ENCODE measurements at regions not wholly inside any gene's neighbourhood (a gene's known extent, or its start where the extent isn't known, plus 50 kb on each side); places are given as distances from the start of the nearest gene placed in this dataset.
"Not testable (repeated sequence)": the region's sequence is repeated elsewhere in the genome, so short reads cannot be mapped to it uniquely, and the experiment has no call there.

DNA sequence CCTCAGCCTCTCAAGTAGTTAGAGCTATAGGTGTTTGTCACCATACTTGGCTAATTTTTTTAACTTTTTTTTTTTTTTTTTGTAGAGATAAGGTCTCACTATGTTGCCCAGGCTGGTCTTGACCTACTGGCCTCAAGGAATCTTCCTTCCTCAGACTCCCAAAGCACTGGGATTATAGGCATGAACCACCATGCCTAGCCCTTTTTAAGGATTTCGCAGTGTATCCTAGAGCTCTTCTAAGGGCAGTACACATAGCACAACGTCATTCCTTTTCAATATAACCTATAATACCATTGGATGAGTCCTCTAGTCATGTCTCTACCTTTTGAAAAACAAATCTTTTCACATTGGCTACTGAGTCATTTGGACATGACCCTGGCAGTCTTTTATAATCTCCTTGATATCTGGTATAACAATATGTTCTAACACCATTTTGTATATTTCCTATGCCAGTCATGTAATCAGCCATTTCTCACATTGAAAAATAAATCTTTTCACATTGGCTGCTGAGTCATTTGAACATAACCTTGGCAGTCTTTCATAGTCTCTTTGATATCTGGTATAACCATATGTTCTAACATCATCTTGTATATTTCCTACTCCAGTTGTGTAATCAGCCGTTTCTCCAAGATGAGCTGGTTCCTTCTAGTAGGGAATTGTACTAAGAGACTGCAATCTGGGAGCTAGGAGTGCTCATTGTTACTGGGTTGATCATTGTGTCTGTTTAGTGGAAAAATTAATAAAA is 944.7 kb downstream of the MCTP2 start:
- no peak for DNase-seq
- no peak for ATAC-seq

DNA sequence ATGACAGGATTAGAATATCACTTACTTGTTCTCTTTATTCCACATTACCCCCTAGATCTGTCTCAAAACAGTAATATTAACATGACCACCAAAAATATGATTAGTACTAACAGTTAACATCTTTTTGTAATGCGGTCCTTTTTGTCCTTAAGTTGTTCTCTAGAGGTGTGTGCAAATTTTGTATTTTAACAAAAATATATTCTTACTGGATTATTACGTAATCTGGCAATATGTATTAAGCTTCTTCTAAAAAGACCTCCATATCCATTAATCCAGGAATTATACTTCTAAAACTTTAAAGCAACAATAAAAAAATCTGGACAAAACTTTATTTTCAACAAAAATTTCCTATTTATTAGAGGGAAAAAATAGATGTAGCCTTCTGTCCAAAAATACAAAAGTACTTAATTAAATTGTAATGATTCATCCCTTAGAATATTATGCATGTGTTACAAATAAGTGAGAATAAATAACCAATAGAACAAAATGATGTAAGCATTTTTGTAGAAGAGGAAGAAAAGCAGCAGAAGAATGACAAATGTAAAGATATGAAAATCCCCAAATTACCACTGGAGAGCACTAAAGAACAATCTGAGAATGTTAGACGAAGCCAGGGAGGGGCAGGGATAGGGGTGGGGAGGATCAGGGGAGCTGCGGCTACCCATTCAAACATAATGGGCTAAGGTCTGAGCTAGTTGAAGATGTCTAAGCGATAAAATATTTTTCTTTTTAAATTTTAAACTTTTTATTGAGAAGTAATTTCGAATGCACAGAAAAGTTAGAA is 945.6 kb downstream of the MCTP2 start:
- ATAC-seq (no peak), DNase-seq (no peak)

DNA sequence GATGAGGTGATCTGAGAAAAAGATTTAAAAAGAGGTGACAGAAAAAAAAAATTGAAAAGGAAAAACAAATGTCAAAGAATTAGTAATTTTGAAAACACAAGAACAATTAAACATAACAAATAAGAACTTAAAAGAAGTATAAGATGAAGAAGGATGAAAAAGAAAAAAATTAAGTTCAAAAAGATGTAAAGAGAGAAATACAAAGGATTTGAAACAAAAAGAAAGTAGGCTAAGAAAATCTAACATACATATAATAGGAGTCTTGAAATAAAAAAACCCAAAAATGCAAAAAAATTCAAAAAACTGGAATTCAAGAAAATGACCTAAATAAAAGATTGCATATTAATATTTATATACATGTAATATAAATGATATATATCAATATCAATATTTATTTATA is 949.2 kb downstream of the MCTP2 start:
- no peak for DNase-seq
- no peak for ATAC-seq

DNA sequence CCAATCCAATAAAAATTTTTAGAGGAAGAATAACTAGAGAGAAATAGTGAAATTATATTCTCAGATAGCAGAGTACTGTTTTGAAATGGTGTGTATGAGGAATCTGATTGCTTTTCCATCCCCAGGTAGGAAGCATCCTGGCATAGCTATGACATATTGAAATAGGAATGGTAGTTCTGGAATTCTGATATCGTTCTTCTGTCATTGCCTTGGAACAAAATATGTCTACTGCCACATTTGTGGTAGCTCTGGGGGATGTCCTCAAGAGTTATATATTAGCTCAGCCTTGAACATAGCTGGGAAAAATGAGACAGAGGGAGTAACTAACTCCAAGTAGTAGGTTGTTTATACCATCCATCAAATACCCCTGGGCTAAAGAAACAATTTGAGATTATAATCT is 950.7 kb downstream of the MCTP2 start:
- no peak for DNase-seq
- ATAC-seq, result no peak

DNA sequence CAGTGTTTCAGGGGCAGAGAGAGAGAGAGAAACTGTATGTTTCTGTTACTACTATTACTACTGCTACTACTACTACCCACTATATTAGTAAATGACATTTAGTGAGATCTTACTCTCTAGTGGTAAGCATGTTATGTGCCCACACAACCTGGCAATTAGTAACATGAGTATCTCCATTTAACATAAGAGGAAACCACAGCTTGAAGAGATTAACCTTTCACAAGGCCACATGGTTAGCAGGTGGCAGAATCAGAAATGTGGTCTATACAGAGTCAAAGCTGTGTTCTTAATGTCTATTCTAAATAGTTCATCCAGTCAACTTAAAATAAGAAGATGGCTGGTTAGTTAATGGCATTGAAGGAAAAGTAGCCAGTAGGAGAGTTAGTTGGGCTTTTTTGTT is 961.6 kb downstream of the MCTP2 start:
- DNase-seq, result no peak
- ATAC-seq, result no peak

DNA sequence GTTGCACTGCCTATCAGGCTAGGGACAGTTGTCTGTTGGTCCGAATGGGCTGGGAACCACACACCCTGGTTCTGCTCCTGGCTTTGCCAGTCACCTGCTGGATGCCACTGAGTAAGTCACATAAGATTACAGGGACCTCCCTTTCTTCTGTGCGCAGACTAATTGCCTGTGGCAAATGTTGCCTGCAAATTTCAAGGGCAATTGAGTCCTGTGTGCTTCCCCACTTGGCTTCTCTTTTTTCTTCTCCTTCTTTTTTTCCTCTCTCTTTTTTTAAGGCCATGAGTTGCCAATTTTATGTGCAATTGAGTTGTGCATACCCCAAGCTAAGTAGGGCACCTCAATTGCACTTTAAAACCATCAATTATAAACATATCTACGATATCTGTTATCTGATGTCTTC is 963.4 kb downstream of the MCTP2 start:
- no peak for DNase-seq
- ATAC-seq, result no peak

DNA sequence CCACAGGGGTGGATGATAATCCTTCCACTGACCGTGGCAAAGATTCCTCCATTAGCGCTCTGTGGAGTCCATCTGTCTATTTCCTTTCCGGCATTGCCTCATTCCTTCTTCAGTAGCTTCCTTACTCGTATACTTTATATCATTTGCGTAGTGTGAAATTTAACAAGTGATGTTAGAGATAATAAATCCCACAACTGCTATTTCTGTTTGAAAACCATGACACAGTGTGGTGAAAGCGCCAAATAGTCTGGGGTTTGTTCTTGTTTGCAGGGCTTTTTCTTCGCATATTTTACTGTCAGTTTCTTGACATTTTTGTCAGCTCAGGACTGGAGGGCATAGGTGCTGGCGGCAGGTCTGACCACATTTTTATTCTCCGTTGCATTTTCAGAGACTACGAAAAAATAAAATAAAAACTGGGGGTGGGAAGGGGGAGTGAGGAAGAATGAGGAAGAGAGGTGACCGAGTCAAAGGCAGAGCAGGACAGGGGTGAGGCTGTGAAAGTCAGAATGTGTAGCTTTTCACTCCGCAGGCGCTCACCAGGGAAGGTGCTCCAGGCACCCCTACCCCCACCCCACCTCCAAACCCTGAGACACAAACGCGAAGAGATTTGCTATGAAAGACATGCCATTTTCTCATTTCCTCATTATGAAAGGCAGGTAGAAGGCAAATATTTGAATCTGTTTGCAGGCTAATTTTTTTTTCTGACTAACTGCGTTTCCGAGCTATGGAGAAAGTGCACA is 965.0 kb downstream of the MCTP2 start:
- DNase-seq (no peak), ATAC-seq (no peak)

DNA sequence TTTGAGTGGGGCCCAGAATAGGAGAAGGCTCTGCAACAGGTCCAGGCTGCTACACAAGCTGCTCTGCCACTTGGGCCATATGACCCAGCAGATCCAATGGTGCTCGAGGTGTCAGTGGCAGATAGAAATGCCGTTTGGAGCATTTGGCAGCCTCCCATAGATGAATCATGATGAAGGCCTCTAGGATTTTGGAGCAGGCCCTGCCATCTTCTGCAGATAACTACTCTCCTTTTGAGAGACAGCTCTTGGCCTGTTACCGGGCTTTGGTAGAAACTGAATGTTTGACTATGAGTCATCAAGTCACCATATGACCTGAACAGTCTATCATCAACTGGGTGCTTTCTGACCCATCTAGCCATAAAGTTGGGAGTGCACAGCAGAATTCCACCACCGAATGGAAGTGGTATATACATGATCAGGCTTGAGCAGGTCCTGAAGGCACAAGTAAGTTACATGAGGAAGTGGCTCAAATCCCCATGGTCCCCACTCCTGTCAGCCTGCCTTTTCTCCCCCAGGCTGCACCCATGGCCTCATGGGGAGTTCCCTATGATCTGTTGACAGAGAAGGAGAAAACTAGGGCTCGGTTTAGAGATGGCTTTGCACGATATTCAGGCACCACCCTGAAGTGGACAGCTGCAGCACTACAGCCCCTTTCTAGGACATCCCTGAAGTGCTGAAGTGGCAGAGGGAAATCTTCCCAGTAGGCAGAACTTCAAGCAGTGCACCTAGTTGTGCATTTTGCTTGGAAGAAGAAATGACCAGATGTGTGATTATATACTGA is 971.4 kb downstream of the MCTP2 start:
- DNase-seq, result no peak
- ATAC-seq, result no peak

DNA sequence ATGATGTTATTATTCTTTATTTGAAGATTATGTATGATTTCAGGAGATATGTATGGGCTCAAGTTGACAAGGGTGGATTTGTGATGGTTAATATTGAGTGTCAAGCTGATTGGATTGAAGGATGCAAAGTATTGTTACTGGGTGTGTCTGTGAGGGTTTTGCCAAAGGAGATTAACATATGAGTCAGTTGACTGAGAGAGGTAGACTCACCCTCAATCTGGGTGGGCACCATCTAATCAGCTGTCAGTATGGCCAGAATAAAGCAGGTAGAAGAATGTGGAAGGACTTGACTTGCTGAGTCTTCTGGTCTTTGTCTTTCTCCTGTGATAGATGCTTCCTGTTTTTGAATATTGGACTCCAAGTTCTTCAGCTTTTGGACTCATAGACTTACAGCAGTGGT is 973.7 kb downstream of the MCTP2 start:
- ATAC-seq, result no peak

DNA sequence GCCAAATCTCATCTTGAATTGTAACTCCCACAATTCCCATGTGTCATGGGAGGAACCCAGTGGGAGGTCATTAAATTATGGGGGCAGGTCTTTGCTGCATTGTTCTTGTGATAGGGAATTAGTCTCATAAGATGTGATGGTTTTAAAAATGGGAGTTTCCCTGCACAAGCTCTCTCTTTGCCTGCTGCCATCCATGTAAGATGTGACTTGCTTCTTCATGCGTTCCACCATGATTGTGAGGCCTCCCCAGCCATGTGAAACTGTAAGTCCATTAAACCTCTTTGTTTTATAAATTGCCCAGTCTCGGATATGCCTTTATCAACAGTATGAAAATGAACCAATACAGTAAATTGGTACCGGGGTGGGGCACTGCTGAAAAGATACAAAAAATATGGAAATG is 974.5 kb downstream of the MCTP2 start:
- ATAC-seq, DNase-seq: not testable (repeated sequence)

More for the DNA sequence above, 973.7 kb downstream of the MCTP2 start:
- DNase-seq, result no peak

DNA sequence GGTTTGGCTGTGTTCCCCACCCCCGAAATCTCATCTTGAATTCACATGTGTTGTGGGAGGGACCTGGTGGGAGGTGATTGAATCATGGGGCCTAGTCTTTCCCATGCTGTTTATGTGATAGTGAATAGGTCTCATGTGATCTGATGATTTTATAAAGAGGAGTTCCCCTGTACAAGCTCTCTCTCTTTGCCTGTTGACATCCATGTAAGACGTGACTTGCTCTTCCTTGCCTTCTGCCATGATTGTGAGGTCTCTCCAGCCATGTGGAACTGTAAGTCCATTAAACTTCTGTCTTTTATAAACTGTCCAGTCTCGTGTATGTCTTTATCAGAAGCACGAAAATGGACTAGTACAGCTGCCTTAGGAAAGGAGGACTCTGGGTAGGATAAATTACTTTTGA is 976.7 kb downstream of the MCTP2 start:
- DNase-seq (no peak), ATAC-seq (no peak)

DNA sequence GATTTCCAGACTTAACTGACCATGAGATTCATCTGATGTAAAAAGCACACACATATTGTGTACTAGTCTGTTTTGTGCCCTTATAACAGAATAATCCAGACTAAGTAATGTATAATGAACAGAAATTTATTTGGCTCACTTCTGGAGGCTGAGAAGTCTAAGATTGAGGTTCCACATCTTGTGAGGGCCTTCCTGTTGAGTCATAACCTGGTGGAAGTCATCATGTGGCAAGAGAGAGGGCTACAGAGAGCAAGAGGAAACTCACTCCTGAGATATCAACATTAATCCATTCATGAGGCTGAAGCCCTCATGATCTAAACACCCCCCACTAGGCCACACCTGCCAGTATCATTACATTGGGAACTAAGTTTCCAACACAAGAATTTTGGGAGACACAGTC is 977.6 kb downstream of the MCTP2 start:
- no peak for ATAC-seq
- no peak for DNase-seq

DNA sequence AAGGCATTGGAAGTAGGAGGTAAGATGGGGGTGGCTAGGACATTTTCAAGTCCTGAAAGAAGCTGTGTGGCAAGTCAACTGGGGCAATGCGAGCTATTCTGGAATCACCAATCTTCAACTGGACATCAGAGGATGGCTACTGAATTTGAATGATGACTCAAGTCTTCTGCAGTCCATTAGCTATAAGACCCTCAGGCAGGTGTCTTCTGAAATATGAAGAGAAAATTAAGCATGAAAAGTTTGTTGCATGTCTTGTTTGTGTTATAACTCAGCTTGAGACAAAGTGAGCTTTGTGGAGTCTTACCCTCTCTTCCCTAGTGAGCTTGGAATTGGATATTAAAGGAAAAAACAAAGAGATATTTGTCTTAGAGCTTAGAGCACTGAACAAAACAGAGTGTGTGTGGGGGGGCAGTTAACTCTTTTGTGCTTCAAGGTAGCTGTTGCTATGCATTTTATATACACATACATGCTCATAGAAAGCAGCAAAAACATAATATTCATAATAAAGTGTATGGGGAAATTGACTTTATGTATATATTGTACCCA is 979.1 kb downstream of the MCTP2 start:
- DNase-seq, result no peak

DNA sequence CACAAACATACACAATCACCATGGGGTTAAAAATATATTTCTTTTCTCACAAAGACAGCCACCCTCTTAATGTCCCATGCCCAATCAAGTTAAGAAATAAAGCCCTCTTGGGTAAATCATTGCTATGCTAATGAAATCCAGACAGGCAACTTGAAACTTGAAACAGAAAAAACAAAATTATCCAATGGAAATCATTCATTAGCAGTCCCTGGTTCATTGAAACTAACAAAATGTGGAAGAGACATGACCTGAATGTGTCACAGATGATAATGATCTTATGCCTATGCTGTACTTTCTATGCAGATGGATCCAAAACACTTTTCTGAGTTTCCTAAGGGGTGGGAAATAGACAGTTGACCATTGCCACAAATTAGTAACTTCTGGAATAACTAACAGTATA is 983.7 kb downstream of the MCTP2 start:
- DNase-seq (no peak), ATAC-seq (no peak)

More for the DNA sequence above, 979.1 kb downstream of the MCTP2 start:
- no peak for ATAC-seq

DNA sequence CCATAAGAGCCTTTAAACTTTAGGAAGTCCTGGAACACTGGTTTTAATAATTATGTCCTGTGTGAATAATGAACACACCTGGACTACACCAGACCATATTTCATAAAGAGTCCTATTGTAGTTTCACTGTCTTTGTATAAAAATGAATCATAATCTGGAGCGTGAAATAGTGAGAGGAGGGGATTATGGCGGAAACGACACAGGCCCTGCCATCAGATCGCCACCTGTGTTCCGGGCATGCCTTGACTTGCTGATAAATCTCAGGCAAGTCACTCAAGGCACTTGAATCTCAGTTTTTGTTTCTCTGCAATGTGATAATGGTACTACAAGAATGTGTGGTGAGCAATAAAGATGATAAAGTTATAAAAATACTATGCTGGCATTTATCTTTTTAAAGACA is 995.5 kb downstream of the MCTP2 start:
- ATAC-seq, result no peak
- DNase-seq, result no peak

DNA sequence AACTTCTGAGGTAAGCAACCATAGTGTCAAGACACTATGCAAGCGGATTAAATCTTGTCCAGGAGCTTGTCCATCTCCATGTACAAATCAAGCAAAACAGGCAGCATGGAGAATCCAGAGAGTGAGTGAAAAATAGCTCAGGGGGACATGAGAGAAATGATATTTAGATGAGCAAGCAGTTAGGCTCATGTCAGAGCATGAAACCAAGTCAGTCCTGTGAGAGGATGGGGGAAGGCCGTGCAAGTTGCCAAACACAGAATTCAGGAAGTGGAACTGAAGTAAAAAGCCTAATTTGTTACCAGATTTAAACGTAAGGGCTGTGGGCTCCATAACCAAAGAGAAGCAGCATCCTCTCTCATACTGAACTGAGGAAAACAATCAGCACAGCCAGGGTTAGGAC is 995.9 kb downstream of the MCTP2 start:
- ATAC-seq (no peak), DNase-seq (no peak)

DNA sequence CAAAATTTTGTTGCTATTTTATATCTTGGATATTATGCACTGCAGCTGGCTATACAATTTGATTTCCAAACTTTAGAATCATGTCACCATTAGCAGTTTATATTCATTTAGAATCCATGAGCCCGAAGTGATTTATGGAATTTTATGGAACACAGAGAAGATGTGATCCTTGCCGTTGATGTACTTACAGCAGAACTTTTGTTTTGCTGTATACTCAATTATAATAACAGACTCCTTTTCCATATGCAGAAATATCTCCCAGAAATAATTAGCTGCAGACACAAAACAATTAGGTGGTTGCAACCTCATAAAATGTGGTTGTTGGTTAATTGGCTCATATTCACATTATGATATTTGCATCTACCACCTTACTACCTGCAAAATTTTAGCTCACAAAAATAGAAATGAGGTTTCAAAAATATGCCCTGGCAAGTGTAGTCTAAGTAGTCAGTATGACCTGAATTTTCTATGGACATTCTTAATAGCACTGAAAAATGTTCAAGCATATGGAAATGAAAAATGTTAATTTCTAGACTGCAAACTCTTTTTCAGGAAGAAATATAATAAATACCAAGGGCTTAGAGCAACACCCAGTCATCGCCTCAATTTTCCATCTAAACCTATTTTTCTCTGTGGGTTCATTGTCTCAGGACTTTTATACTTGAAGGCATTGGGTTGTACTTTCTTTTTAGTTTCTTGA is 997.6 kb downstream of the MCTP2 start:
- no peak for DNase-seq
- no peak for ATAC-seq

DNA sequence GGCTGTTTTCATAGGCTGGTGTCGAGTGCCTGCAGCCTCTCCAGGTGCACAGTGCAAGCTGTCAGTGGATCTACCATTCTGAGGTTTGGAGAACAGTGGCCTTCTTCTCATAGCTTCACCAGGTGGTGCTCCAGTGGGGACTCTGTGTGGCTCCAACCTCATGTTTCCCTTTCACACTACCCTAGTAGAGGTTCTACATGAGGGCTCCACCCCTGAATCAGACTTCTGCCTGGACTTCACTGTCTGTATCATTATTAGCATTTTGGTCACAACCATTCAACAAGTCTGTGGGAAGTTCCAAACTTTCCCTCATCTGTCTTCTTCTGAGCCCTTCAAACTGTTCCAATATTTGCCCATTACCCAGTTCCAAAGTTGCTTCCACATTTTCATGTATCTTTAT is 1003.7 kb downstream of the MCTP2 start:
- ATAC-seq (no peak), DNase-seq (no peak)

DNA sequence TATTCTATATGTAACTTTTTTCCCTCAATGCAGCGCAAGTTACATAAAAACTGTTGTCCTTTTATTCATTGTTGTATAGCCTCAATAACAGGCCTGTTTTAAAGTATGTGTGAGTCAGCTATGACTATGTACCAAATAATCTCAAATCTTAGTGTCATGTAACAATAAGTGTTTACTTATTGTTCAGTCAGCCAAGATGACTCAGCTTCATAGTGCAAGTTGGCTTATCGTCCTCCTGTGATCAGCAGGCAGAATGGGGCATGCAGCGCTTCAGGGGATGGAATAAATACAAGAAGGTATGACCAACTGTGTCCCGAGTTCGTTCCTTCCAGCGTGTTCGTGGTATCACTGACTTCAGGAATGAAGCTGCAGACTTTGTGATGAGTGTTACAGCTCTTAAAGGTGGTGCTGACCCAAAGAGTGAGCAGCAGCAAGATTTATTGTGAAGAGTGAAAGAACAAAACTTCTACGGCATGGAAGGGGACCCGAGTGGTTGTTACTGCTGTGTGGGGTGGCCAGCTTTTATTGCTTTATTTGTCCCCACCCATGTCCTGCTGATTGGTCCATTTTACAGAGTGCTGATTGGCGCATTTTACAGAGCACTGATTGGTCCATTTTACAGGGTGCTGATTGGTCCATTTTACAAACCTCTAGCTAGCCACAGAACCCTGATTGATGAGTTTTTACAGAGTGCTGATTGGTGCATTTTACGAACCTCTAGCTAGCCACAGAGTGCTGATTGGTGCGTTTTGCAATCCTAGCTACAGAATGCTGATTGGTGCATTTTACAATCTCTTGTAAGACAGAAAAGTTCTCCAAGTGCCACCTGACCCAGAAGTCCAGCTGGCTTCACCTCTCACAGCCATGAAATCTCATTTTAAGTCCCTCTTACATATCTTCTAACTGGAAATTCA is 1016.0 kb downstream of the MCTP2 start:
- ATAC-seq (no peak), DNase-seq (no peak)

DNA sequence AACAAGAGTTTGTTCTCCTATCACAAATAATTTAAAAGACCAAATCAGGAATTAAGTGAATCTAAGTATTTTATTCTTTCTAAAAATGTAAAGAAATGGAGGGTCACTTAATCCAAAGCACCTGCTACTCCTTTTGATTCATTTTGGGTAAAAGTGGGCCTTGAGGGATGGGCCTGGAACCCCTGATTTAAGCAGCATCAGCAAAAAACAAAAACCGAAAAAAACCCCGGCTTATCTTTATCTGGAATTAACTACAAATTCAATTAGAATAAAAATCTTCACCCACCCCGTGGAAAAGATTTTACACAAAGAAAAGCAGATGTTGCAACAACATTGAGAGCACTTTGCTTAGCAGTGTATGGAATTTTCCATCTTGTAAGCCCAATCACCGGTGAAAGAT is 1018.2 kb downstream of the MCTP2 start:
- DNase-seq (no peak), ATAC-seq (no peak)
